ENCODE measurements at regions not wholly inside any gene's neighbourhood (a gene's known extent, or its start where the extent isn't known, plus 50 kb on each side); places are given as distances from the start of the nearest gene placed in this dataset.

GRCh38 chr2:65599693-65600092, 167.3 kb upstream of the SPRED2 start:
- no peak for TF ChIP-seq CTCF (IDR thresholded peaks at IDR 0.05)
- peaks cover under 1% of the 10 kb centered on the region for H3K4me1 Mint-ChIP-seq
- no peak overlapping the region for H3K9ac ChIP-seq (ENCODE audit: insufficient read depth, low read length, poor library complexity, severe bottlenecking)
- no peaks in the 10 kb centered on the region for H3K36me3 Mint-ChIP-seq
- H3K36me3 ChIP-seq (replicated peaks in 1 of 2; ENCODE audit: control insufficient read depth in 1 of 2, insufficient read depth in 2 of 2, low read length in 2 of 2): no peaks in the 10 kb centered on the region
- H3K4me2 ChIP-seq (replicated peaks; ENCODE audit: extremely low read depth, low read length, poor library complexity, severe bottlenecking): no peak overlapping the region
- H3K4me3 Mint-ChIP-seq: no peak overlapping the region
- no peaks in the 10 kb centered on the region for H3K79me2 ChIP-seq (ENCODE audit: insufficient read depth, low read length)
- no peaks in the 10 kb centered on the region for H3K27me3 ChIP-seq (ENCODE audit: control insufficient read depth in 2 of 2, insufficient read depth in 2 of 2, low read length in 2 of 2)
- H3K4me3 ChIP-seq (replicated peaks in 1 of 3; ENCODE audit: low read depth in 2 of 3, low read length in 3 of 3): no peak overlapping the region
- H3K9me3 ChIP-seq (replicated peaks in 1 of 2; ENCODE audit: control insufficient read depth in 1 of 2, insufficient read depth in 1 of 2, low read length in 2 of 2): peaks cover 0 to 5% of the 10 kb centered on the region in 2 donors
- peaks cover 0 to 5% (median 3%) of the 10 kb centered on the region in 3 donors for H3K27me3 Mint-ChIP-seq (ENCODE audit: low read depth in 3 of 3)
- no peak for DNase-seq
- H3K9me3 Mint-ChIP-seq: peaks cover 0 to 6% (median 5%) of the 10 kb centered on the region in 7 donors
- no CpG with 5 or more reads among the region's 6 CpGs for WGBS (ENCODE audit: insufficient coverage)
- no peaks in the 10 kb centered on the region for H4K20me1 ChIP-seq (ENCODE audit: insufficient read depth, low read length)
- intact Hi-C loops (cut with micrococcal nuclease): no loop called here
- no peak overlapping the region for H2AFZ ChIP-seq (ENCODE audit: insufficient read depth, low read depth, low read length, poor library complexity, severe bottlenecking)
- H3K27ac ChIP-seq (ENCODE audit: low read depth in 1 of 2, low read length in 2 of 2): no peak overlapping the region
- H3K4me1 ChIP-seq (ENCODE audit: control insufficient read depth in 1 of 2, insufficient read depth in 2 of 2, low read length in 2 of 2): peaks cover 3 to 5% of the 10 kb centered on the region in 2 donors
- no peak overlapping the region for H3K27ac Mint-ChIP-seq

DNA sequence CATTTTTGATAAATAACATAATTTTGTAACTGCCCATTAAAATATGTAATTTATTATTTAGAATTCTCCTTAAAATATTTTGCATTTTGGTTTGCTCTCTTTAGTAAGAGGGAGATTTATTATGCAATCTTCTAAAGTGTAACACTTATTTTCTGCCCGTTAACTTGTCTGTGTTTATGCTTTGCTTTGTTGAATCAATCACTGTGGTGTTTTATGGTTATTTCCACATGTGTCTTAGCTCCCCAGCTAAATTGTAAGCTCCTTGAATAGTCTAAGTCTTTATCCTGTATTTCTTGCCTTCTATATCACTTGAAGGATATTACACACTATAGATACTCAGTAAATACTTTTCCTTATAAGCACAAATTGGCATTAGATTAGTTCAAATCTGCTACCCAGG, 166.6 kb upstream of the SPRED2 start:
- no CpG with 5 or more reads among the region's 1 CpG for WGBS (ENCODE audit: insufficient coverage)
- H3K9me3 ChIP-seq (replicated peaks in 1 of 2; ENCODE audit: control insufficient read depth in 1 of 2, insufficient read depth in 1 of 2, low read length in 2 of 2): peaks cover 0 to 7% of the 10 kb centered on the region in 2 donors
- H3K27me3 ChIP-seq (ENCODE audit: control insufficient read depth in 2 of 2, insufficient read depth in 2 of 2, low read length in 2 of 2): no peaks in the 10 kb centered on the region
- H3K4me1 ChIP-seq (ENCODE audit: control insufficient read depth in 1 of 2, insufficient read depth in 2 of 2, low read length in 2 of 2): no peaks in the 10 kb centered on the region
- H3K9me3 Mint-ChIP-seq: peaks cover 0 to 11% (median 6%) of the 10 kb centered on the region in 7 donors
- H3K27ac Mint-ChIP-seq: no peak overlapping the region
- H2AFZ ChIP-seq (ENCODE audit: insufficient read depth, low read depth, low read length, poor library complexity, severe bottlenecking): no peak overlapping the region
- DNase-seq: no peak
- intact Hi-C loops (cut with micrococcal nuclease): no loop called here
- H4K20me1 ChIP-seq (ENCODE audit: insufficient read depth, low read length): no peaks in the 10 kb centered on the region
- no peak overlapping the region for H3K9ac ChIP-seq (ENCODE audit: insufficient read depth, low read length, poor library complexity, severe bottlenecking)
- H3K27ac ChIP-seq (ENCODE audit: low read depth in 1 of 2, low read length in 2 of 2): no peak overlapping the region
- H3K36me3 ChIP-seq (replicated peaks in 1 of 2; ENCODE audit: control insufficient read depth in 1 of 2, insufficient read depth in 2 of 2, low read length in 2 of 2): no peaks in the 10 kb centered on the region
- H3K4me2 ChIP-seq (replicated peaks; ENCODE audit: extremely low read depth, low read length, poor library complexity, severe bottlenecking): no peak overlapping the region
- H3K4me1 Mint-ChIP-seq: no peaks in the 10 kb centered on the region
- no peaks in the 10 kb centered on the region for H3K79me2 ChIP-seq (ENCODE audit: insufficient read depth, low read length)
- peaks cover 1 to 5% (median 3%) of the 10 kb centered on the region in 3 donors for H3K27me3 Mint-ChIP-seq (ENCODE audit: low read depth in 3 of 3)
- no peak overlapping the region for H3K4me3 ChIP-seq (replicated peaks in 1 of 3; ENCODE audit: low read depth in 2 of 3, low read length in 3 of 3)
- H3K4me3 Mint-ChIP-seq: no peak overlapping the region
- TF ChIP-seq CTCF (IDR thresholded peaks at IDR 0.05): no peak
- H3K36me3 Mint-ChIP-seq: no peaks in the 10 kb centered on the region

Data from CD14-positive monocyte (primary cell).